ENCODE measurements at regions not wholly inside any gene's neighbourhood (a gene's known extent, or its start where the extent isn't known, plus 50 kb on each side); places are given as distances from the start of the nearest gene placed in this dataset.

- Mint-ChIP-seq H3K4me1 (peaks cover 22 to 31% of the 10 kb centered on the region in 2 experiments), H3K36me3 (ENCODE audit: insufficient read depth in 1 of 3, low read depth in 3 of 3) (peaks cover 0 to 7% (median 2%) of the 10 kb centered on the region in 3 experiments; a peak in 4 of 7 replicates), H3K4me3 (no peak overlapping the region), H3K27me3 (ENCODE audit: low read depth) (no peaks in the 10 kb centered on the region), H3K9me3 (peaks cover 4% of the 10 kb centered on the region in 2 experiments; a peak in 3 of 5 replicates), H3K27ac (no peak overlapping the region)
- no peak overlapping the region for H3K27ac ChIP-seq (ENCODE audit: insufficient read length, low read depth, low read length)
- no peak overlapping the region for H4K8ac ChIP-seq (replicated peaks; ENCODE audit: insufficient read length, low read depth, low read length)
- H2BK5ac ChIP-seq (ENCODE audit: insufficient read length, low read length): no peak overlapping the region
- no peak overlapping the region for H3K9ac ChIP-seq (ENCODE audit: extremely low read depth, insufficient read length, low read length)
- no peaks in the 10 kb centered on the region for H4K20me1 ChIP-seq (ENCODE audit: control insufficient read depth, insufficient read depth, insufficient read length)
- H4K91ac ChIP-seq (ENCODE audit: insufficient read length, low read depth, low read length): no peak overlapping the region
- H3K18ac ChIP-seq (ENCODE audit: insufficient read length, low read depth, low read length): no peak overlapping the region
- no peaks in the 10 kb centered on the region for H3K23me2 ChIP-seq (ENCODE audit: insufficient read length, low read depth, low read length, poor library complexity, severe bottlenecking)
- H3K4me2 ChIP-seq (ENCODE audit: insufficient read depth, insufficient read length, low read length): no peak overlapping the region
- DNase-seq: no peak
- H2BK120ac ChIP-seq (ENCODE audit: low read depth, low read length, poor library complexity, severe bottlenecking): no peak overlapping the region
- no peaks in the 10 kb centered on the region for H3K79me2 ChIP-seq (ENCODE audit: insufficient read depth, low read length)
- no peak overlapping the region for H2BK20ac ChIP-seq (ENCODE audit: low read depth, low read length, poor library complexity, severe bottlenecking)
- TF ChIP-seq, protein P1, sequence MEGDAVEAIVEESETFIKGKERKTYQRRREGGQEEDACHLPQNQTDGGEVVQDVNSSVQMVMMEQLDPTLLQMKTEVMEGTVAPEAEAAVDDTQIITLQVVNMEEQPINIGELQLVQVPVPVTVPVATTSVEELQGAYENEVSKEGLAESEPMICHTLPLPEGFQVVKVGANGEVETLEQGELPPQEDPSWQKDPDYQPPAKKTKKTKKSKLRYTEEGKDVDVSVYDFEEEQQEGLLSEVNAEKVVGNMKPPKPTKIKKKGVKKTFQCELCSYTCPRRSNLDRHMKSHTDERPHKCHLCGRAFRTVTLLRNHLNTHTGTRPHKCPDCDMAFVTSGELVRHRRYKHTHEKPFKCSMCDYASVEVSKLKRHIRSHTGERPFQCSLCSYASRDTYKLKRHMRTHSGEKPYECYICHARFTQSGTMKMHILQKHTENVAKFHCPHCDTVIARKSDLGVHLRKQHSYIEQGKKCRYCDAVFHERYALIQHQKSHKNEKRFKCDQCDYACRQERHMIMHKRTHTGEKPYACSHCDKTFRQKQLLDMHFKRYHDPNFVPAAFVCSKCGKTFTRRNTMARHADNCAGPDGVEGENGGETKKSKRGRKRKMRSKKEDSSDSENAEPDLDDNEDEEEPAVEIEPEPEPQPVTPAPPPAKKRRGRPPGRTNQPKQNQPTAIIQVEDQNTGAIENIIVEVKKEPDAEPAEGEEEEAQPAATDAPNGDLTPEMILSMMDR (conservative IDR thresholded peaks at IDR 0.05): no peak
- H3K23ac ChIP-seq (ENCODE audit: insufficient read length, low read depth, low read length): no peak overlapping the region
- no peak overlapping the region for H2AFZ ChIP-seq (ENCODE audit: low read length)
- H3K4ac ChIP-seq (ENCODE audit: low read depth, low read length): no peak overlapping the region
- no peak overlapping the region for H2AK5ac ChIP-seq (ENCODE audit: insufficient read length, low read length)
- peaks cover 4% of the 10 kb centered on the region; the same call in 1 of the 2 replicates for H3K4me1 ChIP-seq (ENCODE audit: insufficient read depth, low read length)
- no peak overlapping the region for H3K56ac ChIP-seq (ENCODE audit: insufficient read length, low read depth, low read length)
- H3K14ac ChIP-seq (ENCODE audit: insufficient read depth, low read length): no peak overlapping the region
- H3T11ph ChIP-seq (ENCODE audit: low read length): no peak overlapping the region
- no CpG with 5 or more reads among the region's 4 CpGs for WGBS (ENCODE audit: extremely low coverage, insufficient read length, low lambda C conversion rate)
- no peaks in the 10 kb centered on the region for H3K9me3 ChIP-seq (ENCODE audit: control insufficient read depth, low read depth, low read length)
- no peak overlapping the region for H2BK15ac ChIP-seq (ENCODE audit: low read depth, low read length)
- H4K5ac ChIP-seq (ENCODE audit: insufficient read length, low read depth, low read length): no peak overlapping the region
- no peak overlapping the region for H2BK12ac ChIP-seq (ENCODE audit: insufficient read length, low read depth, low read length)
- H3K79me1 ChIP-seq (ENCODE audit: insufficient read depth, low read depth, low read length, poor library complexity, severe bottlenecking): no peaks in the 10 kb centered on the region
- no peaks in the 10 kb centered on the region for H3K27me3 ChIP-seq (ENCODE audit: insufficient read depth, low read length)
Observed at GRCh38 chr2:147049957-147050356, 794.9 kb upstream of the ACVR2A start.
